ENCODE measurements at regions not wholly inside any gene's neighbourhood (a gene's known extent, or its start where the extent isn't known, plus 50 kb on each side); places are given as distances from the start of the nearest gene placed in this dataset.
"Not testable (repeated sequence)": the region's sequence is repeated elsewhere in the genome, so short reads cannot be mapped to it uniquely, and the experiment has no call there.

- no peak for DNase-seq (ENCODE audit: low read depth in 3 of 3)
Observed at GRCh38 chr21:28016571-28016970, 976.1 kb downstream of the LTN1 start.

- DNase-seq (ENCODE audit: low read depth in 3 of 3): not testable (repeated sequence)
Observed at GRCh38 chr21:28013123-28013522, 979.6 kb downstream of the LTN1 start.

GRCh38 chr21:28011970-28012369 lies 980.7 kb downstream of the LTN1 start:
- not testable (repeated sequence) for DNase-seq (ENCODE audit: low read depth in 3 of 3)

GRCh38 chr21:28008245-28008644 lies 984.4 kb downstream of the LTN1 start:
- DNase-seq (ENCODE audit: low read depth in 3 of 3): not testable (repeated sequence)

- not testable (repeated sequence) for DNase-seq (ENCODE audit: low read depth in 3 of 3)
Observed at GRCh38 chr21:28003627-28004026, 989.0 kb downstream of the LTN1 start.

GRCh38 chr21:27996906-27997305 lies 995.8 kb downstream of the LTN1 start:
- not testable (repeated sequence) for DNase-seq (ENCODE audit: low read depth in 3 of 3)

- not testable (repeated sequence) for DNase-seq (ENCODE audit: low read depth in 3 of 3)
Observed at GRCh38 chr21:27984663-27985325, 1007.9 kb downstream of the LTN1 start.

- not testable (repeated sequence) for DNase-seq (ENCODE audit: low read depth in 3 of 3)
Observed at GRCh38 chr21:27979446-27979845, 1012.6 kb upstream of the ADAMTS5 start.

- DNase-seq (ENCODE audit: low read depth in 3 of 3): no peak
Observed at GRCh38 chr21:27975514-27975913, 1008.6 kb upstream of the ADAMTS5 start.

GRCh38 chr21:27974152-27974551 lies 1007.3 kb upstream of the ADAMTS5 start:
- not testable (repeated sequence) for DNase-seq (ENCODE audit: low read depth in 3 of 3)

GRCh38 chr21:27968240-27968639 lies 1001.4 kb upstream of the ADAMTS5 start:
- not testable (repeated sequence) for DNase-seq (ENCODE audit: low read depth in 3 of 3)

GRCh38 chr21:27954543-27955165 lies 987.8 kb upstream of the ADAMTS5 start:
- no peak for DNase-seq (ENCODE audit: low read depth in 3 of 3)

GRCh38 chr21:27953340-27954045 lies 986.6 kb upstream of the ADAMTS5 start:
- DNase-seq (ENCODE audit: low read depth in 3 of 3): no peak

GRCh38 chr21:27949093-27949492 lies 982.2 kb upstream of the ADAMTS5 start:
- DNase-seq (ENCODE audit: low read depth in 3 of 3): not testable (repeated sequence)

- not testable (repeated sequence) for DNase-seq (ENCODE audit: low read depth in 3 of 3)
Observed at GRCh38 chr21:27930108-27930767, 963.4 kb upstream of the ADAMTS5 start.

- not testable (repeated sequence) for DNase-seq (ENCODE audit: low read depth in 3 of 3)
Observed at GRCh38 chr21:27929179-27929578, 962.3 kb upstream of the ADAMTS5 start.

GRCh38 chr21:27928534-27929115 lies 961.7 kb upstream of the ADAMTS5 start:
- not testable (repeated sequence) for DNase-seq (ENCODE audit: low read depth in 3 of 3)

GRCh38 chr21:27921421-27921820 lies 954.5 kb upstream of the ADAMTS5 start:
- not testable (repeated sequence) for DNase-seq (ENCODE audit: low read depth in 3 of 3)

- not testable (repeated sequence) for DNase-seq (ENCODE audit: low read depth in 3 of 3)
Observed at GRCh38 chr21:27917966-27918365, 951.1 kb upstream of the ADAMTS5 start.

- DNase-seq (ENCODE audit: low read depth in 3 of 3): not testable (repeated sequence)
Observed at GRCh38 chr21:27916326-27916725, 949.4 kb upstream of the ADAMTS5 start.

GRCh38 chr21:27912133-27912532 lies 945.2 kb upstream of the ADAMTS5 start:
- not testable (repeated sequence) for DNase-seq (ENCODE audit: low read depth in 3 of 3)

GRCh38 chr21:27909487-27909886 lies 942.6 kb upstream of the ADAMTS5 start:
- not testable (repeated sequence) for DNase-seq (ENCODE audit: low read depth in 3 of 3)
